ENCODE measurements at regions not wholly inside any gene's neighbourhood (a gene's known extent, or its start where the extent isn't known, plus 50 kb on each side); places are given as distances from the start of the nearest gene placed in this dataset.
"Not testable (repeated sequence)": the region's sequence is repeated elsewhere in the genome, so short reads cannot be mapped to it uniquely, and the experiment has no call there.

DNA sequence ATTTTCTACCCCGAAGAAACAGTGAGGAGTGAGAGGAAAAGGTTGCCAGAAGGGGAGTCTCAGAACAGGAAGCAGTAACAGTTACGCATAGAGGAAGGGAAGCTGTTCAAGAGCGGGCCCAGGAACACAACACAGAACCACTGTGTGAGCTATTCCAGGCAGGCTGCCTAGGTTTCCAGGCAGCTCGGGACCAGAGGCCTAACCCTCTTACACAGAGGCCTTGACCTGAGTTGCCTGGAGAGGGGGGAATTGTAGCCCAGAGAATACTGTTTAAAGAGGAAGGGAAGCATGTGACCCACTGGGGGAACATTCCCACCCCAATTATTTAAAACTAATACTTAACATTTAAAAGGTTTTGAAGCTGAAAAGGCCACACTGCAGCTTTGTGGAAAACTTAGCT is 93.3 kb upstream of the ZNF98 start:
- H3K36me3 Mint-ChIP-seq (ENCODE audit: low read depth): peaks cover under 1% of the 10 kb centered on the region
- H3K4me1 Mint-ChIP-seq: no peaks in the 10 kb centered on the region
- no peak overlapping the region for H3K4me3 Mint-ChIP-seq
- peaks cover 7% of the 10 kb centered on the region for H3K9me3 Mint-ChIP-seq
- H3K27ac Mint-ChIP-seq (ENCODE audit: unreplicated experiment): no peak overlapping the region
- DNase-seq (ENCODE audit: low read depth, low spot score): no peak
- no peaks in the 10 kb centered on the region for H3K27me3 Mint-ChIP-seq (ENCODE audit: low read depth)
- TF ChIP-seq, protein P1, sequence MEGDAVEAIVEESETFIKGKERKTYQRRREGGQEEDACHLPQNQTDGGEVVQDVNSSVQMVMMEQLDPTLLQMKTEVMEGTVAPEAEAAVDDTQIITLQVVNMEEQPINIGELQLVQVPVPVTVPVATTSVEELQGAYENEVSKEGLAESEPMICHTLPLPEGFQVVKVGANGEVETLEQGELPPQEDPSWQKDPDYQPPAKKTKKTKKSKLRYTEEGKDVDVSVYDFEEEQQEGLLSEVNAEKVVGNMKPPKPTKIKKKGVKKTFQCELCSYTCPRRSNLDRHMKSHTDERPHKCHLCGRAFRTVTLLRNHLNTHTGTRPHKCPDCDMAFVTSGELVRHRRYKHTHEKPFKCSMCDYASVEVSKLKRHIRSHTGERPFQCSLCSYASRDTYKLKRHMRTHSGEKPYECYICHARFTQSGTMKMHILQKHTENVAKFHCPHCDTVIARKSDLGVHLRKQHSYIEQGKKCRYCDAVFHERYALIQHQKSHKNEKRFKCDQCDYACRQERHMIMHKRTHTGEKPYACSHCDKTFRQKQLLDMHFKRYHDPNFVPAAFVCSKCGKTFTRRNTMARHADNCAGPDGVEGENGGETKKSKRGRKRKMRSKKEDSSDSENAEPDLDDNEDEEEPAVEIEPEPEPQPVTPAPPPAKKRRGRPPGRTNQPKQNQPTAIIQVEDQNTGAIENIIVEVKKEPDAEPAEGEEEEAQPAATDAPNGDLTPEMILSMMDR (conservative IDR thresholded peaks at IDR 0.05): no peak

DNA sequence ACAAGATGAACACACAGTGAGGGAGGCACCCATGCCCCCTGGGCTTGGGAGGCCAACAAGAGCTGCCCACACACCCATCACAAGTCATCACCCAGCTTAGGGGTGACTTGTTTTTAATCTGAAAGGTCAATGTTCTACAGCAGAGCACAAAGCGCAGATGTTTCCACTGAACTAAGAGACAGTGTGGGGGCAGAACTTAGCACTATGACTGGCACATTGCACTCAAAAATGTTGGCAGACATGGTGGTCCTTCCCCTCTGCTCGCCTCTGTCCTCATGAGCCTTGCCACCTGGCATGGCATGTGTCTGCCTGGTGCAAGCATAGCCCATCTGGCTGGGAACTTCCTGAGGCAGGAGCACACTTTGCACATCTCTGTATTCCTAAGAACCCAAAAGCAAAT is 81.4 kb upstream of the ZNF98 start:
- Mint-ChIP-seq H3K4me3 (no peak overlapping the region), H3K4me1 (no peaks in the 10 kb centered on the region), H3K27ac (ENCODE audit: unreplicated experiment) (no peak overlapping the region), H3K27me3 (ENCODE audit: low read depth) (no peaks in the 10 kb centered on the region), H3K9me3 (peaks cover 6% of the 10 kb centered on the region), H3K36me3 (ENCODE audit: low read depth) (peaks cover 5% of the 10 kb centered on the region)
- TF ChIP-seq, protein P1 (conservative IDR thresholded peaks at IDR 0.05): no peak
- no peak for DNase-seq (ENCODE audit: low read depth, low spot score)

DNA sequence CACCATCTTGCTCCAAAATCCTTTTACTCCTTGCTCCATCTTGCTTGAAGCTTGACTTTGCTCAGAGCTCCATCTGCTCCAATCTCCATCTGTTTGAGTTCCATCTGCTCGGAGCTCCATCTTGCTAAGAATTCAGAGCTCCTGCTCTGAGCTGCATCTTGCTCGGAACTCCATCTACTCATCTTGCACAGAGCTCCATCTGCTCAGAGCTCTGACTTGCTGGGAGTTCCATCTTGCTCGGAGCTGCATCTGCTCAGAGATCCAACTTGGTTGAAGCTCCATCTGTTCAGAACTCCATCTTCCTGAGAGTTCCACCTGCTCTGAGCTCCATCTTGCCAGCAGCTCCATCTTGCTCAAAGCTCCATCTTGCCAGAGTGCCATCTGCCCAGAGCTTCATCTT is 80.6 kb upstream of the ZNF98 start:
- Mint-ChIP-seq H3K36me3 (ENCODE audit: low read depth) (peaks cover 5% of the 10 kb centered on the region), H3K9me3 (peaks cover 6% of the 10 kb centered on the region), H3K4me1 (no peaks in the 10 kb centered on the region), H3K27ac (ENCODE audit: unreplicated experiment) (no peak overlapping the region), H3K4me3 (no peak overlapping the region), H3K27me3 (ENCODE audit: low read depth) (no peaks in the 10 kb centered on the region)
- no peak for DNase-seq (ENCODE audit: low read depth, low spot score)
- TF ChIP-seq, protein P1 (conservative IDR thresholded peaks at IDR 0.05): no peak

DNA sequence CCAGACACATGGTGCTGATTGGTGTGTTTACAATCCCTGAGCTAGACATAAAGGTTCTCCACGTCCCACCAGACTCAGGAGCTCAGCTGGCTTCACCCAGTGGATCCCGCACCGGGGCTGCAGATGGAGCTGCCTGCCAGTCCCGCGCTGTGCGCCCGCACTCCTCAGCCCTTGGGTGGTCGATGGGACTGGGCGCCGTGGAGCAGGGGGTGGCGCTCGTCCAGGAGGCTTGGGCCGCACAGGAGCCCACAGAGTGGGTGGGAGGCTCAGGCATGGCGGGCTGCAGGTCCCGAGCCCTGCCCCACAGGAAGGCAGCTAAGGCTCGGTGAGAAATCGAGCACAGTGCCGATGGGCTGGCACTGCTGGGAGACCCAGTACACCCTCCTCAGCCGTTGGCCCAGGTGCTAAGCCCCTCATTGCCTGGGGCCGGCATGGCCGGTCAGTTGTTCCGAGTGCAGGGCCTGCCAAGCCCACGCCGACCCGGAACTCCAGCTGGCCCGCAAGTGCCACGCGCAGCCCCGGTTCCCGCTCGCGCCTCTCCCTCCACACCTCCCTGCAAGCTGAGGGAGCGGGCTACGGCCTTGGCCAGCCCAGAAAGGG is 76.8 kb upstream of the ZNF98 start:
- not testable (repeated sequence) for H3K4me1 Mint-ChIP-seq
- H3K9me3 Mint-ChIP-seq: peaks cover 12% of the 10 kb centered on the region

DNA sequence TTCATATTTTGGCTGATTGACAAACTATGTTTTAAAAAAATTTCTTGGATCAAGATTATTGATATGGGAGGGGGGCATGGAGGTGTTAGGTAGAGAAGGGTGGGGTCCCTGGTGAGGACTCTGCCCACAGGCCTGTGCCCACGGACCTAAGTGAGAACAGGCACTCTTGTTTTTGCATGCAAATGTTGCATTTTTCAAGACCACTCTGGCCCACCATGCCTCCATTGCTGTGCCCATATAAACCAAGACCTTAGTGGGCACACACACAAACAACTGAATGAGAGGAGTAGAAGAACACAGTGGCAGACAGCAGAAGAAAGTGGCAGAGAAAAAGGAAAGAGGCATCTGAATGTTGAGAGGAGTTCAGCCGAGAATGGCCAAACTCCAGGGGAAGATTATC is 69.6 kb upstream of the ZNF98 start:
- H3K9me3 Mint-ChIP-seq: peaks cover 13% of the 10 kb centered on the region
- no peaks in the 10 kb centered on the region for H3K27me3 Mint-ChIP-seq (ENCODE audit: low read depth)
- H3K4me3 Mint-ChIP-seq: no peak overlapping the region
- no peak overlapping the region for H3K27ac Mint-ChIP-seq (ENCODE audit: unreplicated experiment)
- TF ChIP-seq, protein P1 (conservative IDR thresholded peaks at IDR 0.05): no peak
- H3K4me1 Mint-ChIP-seq: no peaks in the 10 kb centered on the region
- no peak for DNase-seq (ENCODE audit: low read depth, low spot score)
- H3K36me3 Mint-ChIP-seq (ENCODE audit: low read depth): peaks cover 3% of the 10 kb centered on the region

More for the DNA sequence above, 76.8 kb upstream of the ZNF98 start:
- H3K27ac Mint-ChIP-seq (ENCODE audit: unreplicated experiment); H3K4me3 Mint-ChIP-seq; H3K27me3 Mint-ChIP-seq (ENCODE audit: low read depth); DNase-seq (ENCODE audit: low read depth, low spot score); H3K36me3 Mint-ChIP-seq (ENCODE audit: low read depth): not testable (repeated sequence)

DNA sequence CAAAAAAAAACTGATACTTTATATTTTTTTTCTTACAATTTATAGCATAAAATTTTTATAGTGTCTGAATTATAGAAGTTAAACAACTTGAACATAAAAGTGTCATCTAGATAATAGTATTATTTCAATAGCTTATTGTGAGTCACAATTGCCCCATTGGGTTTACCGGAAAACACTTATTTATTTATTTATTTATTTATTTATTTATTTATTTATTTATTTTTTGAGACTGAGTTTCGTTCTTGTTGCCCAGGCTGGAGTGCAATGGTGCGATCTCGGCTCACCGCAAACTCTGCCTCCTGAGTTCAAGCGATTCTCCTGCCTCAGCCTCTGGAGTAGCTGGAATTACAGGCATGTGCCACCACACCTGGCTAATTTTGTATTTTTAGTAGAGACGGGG is 61.4 kb upstream of the ZNF98 start:
- not testable (repeated sequence) for H3K4me3 Mint-ChIP-seq; DNase-seq (ENCODE audit: low read depth, low spot score); H3K27me3 Mint-ChIP-seq (ENCODE audit: low read depth); H3K27ac Mint-ChIP-seq (ENCODE audit: unreplicated experiment); H3K36me3 Mint-ChIP-seq (ENCODE audit: low read depth); H3K4me1 Mint-ChIP-seq
- H3K9me3 Mint-ChIP-seq: peaks cover 14% of the 10 kb centered on the region
